ENCODE measurements at regions not wholly inside any gene's neighbourhood (a gene's known extent, or its start where the extent isn't known, plus 50 kb on each side); places are given as distances from the start of the nearest gene placed in this dataset.
"Not testable (repeated sequence)": the region's sequence is repeated elsewhere in the genome, so short reads cannot be mapped to it uniquely, and the experiment has no call there.

- Histone ChIP-seq H3K36me3 (ENCODE audit: insufficient read depth, low read length) (no peaks in the 10 kb centered on the region), H3K9me3 (ENCODE audit: low read length) (no peaks in the 10 kb centered on the region), H3K4me3 (ENCODE audit: low read depth, low read length, poor library complexity, severe bottlenecking) (no peak overlapping the region), H3K79me2 (ENCODE audit: insufficient read depth, low read depth, low read length) (no peaks in the 10 kb centered on the region), H4K20me1 (ENCODE audit: insufficient read depth, low read length) (no peaks in the 10 kb centered on the region), H3K27ac (ENCODE audit: low read depth, low read length, poor library complexity, severe bottlenecking) (no peak overlapping the region), H2AFZ (ENCODE audit: low read length) (no peak overlapping the region), H3K4me2 (ENCODE audit: low read length) (no peak overlapping the region), H3K9me2 (ENCODE audit: insufficient read depth, low read length) (no peaks in the 10 kb centered on the region), H3K4me1 (ENCODE audit: insufficient read depth, low read length, poor library complexity, severe bottlenecking) (no peaks in the 10 kb centered on the region)
- intact Hi-C loops (cut with micrococcal nuclease; ENCODE audit: unreplicated experiment), result no loop called here
- TF ChIP-seq CTCF (conservative IDR thresholded peaks at IDR 0.05; ENCODE audit: low read length), result no peak
- TF ChIP-seq EZH2phosphoT487 (IDR thresholded peaks at IDR 0.05; ENCODE audit: borderline replicate concordance, low read depth, low read length), result no peak
- CTCF ChIA-PET (ENCODE audit: unreplicated experiment), result no interaction called here
- POLR2A ChIA-PET, result no interaction called here
- BruUV-seq (replicated peaks), result no TSS peak
- no peak for DNase-seq (ENCODE audit: low spot score)
Measured at GRCh38 chr5:99156688-99157087, 227.9 kb upstream of the CHD1 start.

- H3K27ac ChIP-seq (ENCODE audit: low read depth, low read length, poor library complexity, severe bottlenecking); CTCF ChIA-PET (ENCODE audit: unreplicated experiment); BruUV-seq (replicated peaks); H4K20me1 ChIP-seq (ENCODE audit: insufficient read depth, low read length); H3K4me2 ChIP-seq (ENCODE audit: low read length); H3K79me2 ChIP-seq (ENCODE audit: insufficient read depth, low read depth, low read length); H3K9me2 ChIP-seq (ENCODE audit: insufficient read depth, low read length); DNase-seq (ENCODE audit: low spot score); H3K36me3 ChIP-seq (ENCODE audit: insufficient read depth, low read length); H3K4me1 ChIP-seq (ENCODE audit: insufficient read depth, low read length, poor library complexity, severe bottlenecking); H2AFZ ChIP-seq (ENCODE audit: low read length); H3K9me3 ChIP-seq (ENCODE audit: low read length); intact Hi-C loops (cut with micrococcal nuclease; ENCODE audit: unreplicated experiment); H3K4me3 ChIP-seq (ENCODE audit: low read depth, low read length, poor library complexity, severe bottlenecking); POLR2A ChIA-PET: not testable (repeated sequence)
Measured at GRCh38 chr5:99143283-99143795, 214.5 kb upstream of the CHD1 start.

- Histone ChIP-seq H2AFZ (ENCODE audit: low read length) (no peak overlapping the region), H3K4me2 (ENCODE audit: low read length) (no peak overlapping the region), H3K79me2 (ENCODE audit: insufficient read depth, low read depth, low read length) (no peaks in the 10 kb centered on the region), H3K9me3 (ENCODE audit: low read length) (no peaks in the 10 kb centered on the region), H4K20me1 (ENCODE audit: insufficient read depth, low read length) (no peaks in the 10 kb centered on the region), H3K4me1 (ENCODE audit: insufficient read depth, low read length, poor library complexity, severe bottlenecking) (no peaks in the 10 kb centered on the region), H3K27ac (ENCODE audit: low read depth, low read length, poor library complexity, severe bottlenecking) (no peak overlapping the region), H3K4me3 (ENCODE audit: low read depth, low read length, poor library complexity, severe bottlenecking) (no peak overlapping the region), H3K9me2 (ENCODE audit: insufficient read depth, low read length) (no peaks in the 10 kb centered on the region), H3K36me3 (ENCODE audit: insufficient read depth, low read length) (no peaks in the 10 kb centered on the region)
- TF ChIP-seq EZH2phosphoT487 (IDR thresholded peaks at IDR 0.05; ENCODE audit: borderline replicate concordance, low read depth, low read length), result no peak
- no peak for TF ChIP-seq CTCF (conservative IDR thresholded peaks at IDR 0.05; ENCODE audit: low read length)
- CTCF ChIA-PET (ENCODE audit: unreplicated experiment), result no interaction called here
- intact Hi-C loops (cut with micrococcal nuclease; ENCODE audit: unreplicated experiment), result no loop called here
- POLR2A ChIA-PET, result no interaction called here
- no peak for DNase-seq (ENCODE audit: low spot score)
- BruUV-seq (replicated peaks), result no TSS peak
Measured at GRCh38 chr5:99141534-99142128, 212.8 kb upstream of the CHD1 start.
